NCI-H226 (cell line): ENCODE measurements at regions not wholly inside any gene's neighbourhood (a gene's known extent, or its start where the extent isn't known, plus 50 kb on each side); places are given as distances from the start of the nearest gene placed in this dataset.

ENCODE experiments used
- DNase-seq: peaks from one replicate; pipeline ENCODE4 v3.0.0-alpha.2; 2015

DNA sequence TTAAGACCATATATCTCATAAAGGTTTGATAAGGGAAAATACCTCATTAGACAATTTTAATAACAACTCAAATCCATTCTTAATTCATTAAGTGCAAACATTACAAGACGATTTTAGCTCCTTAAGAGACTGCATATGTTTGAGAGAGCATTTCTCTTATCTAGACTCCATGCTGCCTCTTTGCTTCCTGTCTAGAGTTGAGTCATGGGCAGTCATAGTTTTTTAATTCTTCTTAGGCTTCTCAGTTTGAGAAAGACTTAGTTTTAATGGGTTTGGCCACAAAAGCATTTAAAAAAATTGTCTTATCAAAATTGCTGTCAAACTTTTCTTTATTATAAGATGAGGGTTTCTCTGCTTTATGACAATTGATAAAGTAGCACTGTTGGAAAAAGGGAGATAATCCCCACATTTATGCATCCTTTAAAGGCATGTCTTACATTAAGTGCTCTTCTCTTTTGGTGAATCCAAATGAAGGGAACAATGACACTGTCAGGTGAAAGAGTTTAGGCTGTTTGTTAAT, 713.4 kb downstream of the PCDH18 start:
- DNase-seq = peak; percentile 49

- DNase-seq = no peak
Measured at GRCh38 chr4:136812100-136812880, 720.0 kb downstream of the PCDH18 start.

- no peak for DNase-seq
Measured at GRCh38 chr4:136811496-136812077, 720.7 kb downstream of the PCDH18 start.

DNA sequence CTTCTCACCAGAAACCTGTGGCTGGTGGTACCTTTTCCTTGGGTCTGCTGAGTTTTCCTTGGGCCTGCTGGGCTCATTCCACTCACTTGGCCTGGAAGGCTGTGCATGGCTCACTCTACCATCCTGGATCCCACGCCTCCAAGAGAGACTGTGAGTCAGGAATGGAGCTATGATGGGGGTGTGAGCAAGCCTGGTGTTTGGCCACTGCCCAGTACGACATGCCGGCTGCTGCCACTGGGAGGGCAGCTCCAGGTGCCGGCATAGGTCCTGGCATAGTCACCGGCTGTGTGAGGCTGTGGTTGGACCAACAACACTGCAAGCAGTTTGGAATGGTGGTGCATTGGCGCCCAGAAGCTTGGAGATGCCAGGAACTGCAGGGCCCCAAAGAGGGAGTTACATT, 721.7 kb downstream of the PCDH18 start:
- DNase-seq = no peak

DNA sequence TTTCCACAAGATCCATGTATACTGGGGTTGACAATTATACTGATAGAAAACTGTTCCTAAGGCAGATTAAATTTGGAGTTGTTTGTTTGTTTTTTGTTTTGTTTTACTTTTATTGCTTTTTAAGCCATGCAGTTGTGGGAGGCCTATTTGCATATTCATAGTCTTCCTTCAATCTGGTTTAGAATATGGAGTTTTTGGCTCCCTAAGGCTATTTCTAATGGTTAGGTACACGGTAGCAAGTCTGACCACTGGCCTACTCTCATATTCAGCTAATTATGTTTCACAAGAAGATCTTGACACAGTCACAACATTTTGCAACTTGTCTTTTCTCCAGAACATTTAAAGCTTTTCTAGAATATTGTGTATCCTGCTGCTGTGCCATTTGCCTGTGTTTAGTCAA, 725.5 kb downstream of the PCDH18 start:
- DNase-seq = no peak

GRCh38 chr4:136805617-136806016, 726.7 kb downstream of the PCDH18 start:
- DNase-seq = no peak

DNA sequence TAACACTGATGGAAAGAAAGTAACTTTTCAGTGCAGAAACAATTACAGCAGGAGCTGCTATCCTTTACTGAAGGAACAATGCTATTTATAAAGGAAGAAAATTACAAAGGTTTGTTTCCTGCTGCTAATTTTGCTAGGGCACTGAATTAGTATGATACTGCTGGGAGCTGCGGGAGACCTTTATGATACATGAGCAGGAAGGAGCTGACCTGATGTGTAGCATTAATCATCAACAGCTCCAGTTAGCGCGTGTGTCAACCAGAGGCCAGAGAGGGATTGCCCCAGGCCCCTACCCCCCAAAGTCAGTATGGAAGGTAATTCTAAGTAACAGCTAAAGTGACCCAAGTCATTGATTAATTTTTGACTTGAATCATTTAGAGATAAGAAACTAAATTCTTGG, 728.9 kb downstream of the PCDH18 start:
- DNase-seq = no peak

GRCh38 chr4:136800248-136800647, 732.0 kb downstream of the PCDH18 start:
- no peak for DNase-seq

- DNase-seq = no peak
Measured at GRCh38 chr4:136796953-136797352, 735.3 kb downstream of the PCDH18 start.

DNA sequence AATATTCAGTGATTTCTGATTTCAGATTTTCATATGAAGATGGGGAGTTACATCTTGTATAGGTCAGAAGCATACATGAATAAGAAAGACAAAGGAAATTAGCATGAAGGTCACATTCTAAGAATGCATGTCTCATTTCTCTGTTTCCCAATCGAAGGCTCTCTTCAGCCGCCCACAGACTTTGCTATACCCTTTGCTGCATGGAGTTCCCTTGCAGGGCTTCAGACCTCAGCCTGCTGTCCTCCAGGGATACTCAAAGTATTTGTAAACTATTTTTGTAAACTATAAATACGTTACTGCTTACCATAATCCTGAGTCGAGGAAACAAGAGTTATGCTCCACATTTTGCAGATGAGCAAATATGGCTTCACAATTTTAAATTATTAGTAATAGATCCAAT, 738.4 kb downstream of the PCDH18 start:
- no peak for DNase-seq

DNA sequence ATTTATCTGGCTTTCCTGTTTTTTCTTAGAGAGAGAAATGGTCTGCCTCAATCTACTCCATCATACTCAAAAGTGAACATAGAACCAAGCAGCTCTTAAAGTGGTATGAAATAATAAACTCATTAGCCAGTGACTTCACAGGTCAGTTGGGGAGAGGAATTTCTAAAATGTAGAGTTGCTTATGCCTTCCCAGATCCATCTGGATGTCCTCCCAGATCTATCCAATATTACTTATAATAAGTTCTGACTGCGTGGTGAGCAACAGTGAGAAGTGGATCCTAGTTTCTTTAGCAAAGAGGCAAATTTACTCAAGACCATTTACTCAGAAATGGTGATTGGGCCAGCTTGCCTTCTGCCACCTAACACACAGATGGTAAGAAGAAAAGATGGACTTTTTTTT, 748.0 kb downstream of the PCDH18 start:
- no peak for DNase-seq

GRCh38 chr4:136769717-136770116, 762.6 kb downstream of the PCDH18 start:
- no peak for DNase-seq

GRCh38 chr4:136768925-136769275, 763.4 kb downstream of the PCDH18 start:
- no peak for DNase-seq

DNA sequence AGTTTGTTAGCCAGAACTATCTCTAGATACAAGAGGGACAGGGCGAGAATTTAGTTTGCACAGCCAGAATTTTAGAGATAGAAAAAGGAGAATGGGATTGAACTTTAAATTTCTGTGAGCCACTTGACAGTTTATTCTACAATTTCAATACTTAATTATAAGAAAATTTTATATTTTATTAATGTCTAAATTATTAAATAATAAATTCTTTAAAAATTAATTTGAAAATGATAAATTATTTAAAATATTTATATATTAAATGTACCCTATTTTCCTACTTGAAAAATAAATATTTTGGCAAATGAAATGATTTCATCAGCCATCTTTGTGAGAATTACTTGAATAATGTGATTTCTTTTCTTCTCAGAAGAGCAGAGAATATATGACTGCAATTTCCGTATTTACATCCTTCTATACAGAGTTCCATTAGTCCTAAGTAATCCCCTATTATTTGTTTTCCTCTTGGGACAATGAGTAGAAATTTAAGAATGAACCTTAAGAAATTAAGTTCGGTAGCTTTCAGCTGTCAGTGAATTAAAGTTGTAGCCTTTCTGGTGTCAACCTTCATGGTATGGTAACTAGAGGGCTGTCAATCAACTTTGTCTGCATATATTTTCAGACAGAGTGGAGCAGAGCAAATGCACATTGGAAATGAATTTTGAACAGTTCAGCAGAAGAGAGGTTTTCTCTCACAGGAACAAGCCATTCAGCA, 763.9 kb downstream of the PCDH18 start:
- DNase-seq = no peak

DNA sequence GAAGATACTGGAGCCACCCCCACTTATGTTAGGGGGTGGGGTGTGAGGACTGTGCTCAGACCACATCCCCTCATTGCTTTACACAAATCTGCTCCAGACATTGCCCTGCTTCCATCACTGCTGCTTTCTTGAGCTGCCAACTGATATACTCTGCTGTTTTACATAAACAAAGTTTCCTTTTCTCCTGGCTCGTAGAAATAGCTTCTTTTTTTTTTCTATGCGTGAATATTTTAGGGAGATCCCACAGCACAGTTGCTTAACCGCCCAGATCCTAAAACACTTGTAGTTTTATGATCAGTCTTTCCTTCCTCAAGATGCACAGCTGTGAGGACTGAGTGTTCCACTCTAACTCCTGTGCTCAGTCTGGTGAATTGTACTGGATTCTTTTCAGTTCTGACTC, 768.4 kb downstream of the PCDH18 start:
- no peak for DNase-seq

DNA sequence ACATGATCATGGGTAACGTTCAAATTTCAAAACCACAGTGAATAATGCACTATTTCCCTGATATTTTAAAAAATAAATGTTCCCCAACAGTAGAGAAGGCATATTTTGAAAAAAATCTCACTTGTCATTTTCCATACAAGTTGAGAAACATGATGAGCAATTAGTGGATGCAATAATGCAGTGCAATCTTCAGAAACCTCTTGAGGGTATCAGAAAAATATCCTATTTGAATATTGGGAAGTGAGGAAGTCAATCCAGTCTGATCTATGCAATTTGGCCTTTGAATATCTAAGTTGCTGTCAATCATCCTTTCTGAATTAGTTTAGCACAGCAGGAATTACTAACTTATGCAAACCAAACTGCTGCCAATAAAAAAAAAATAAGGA, 776.8 kb downstream of the PCDH18 start:
- no peak for DNase-seq

- no peak for DNase-seq
Measured at GRCh38 chr4:136754810-136755530, 777.3 kb downstream of the PCDH18 start.

GRCh38 chr4:136751556-136751955, 780.7 kb downstream of the PCDH18 start:
- DNase-seq = no peak

DNA sequence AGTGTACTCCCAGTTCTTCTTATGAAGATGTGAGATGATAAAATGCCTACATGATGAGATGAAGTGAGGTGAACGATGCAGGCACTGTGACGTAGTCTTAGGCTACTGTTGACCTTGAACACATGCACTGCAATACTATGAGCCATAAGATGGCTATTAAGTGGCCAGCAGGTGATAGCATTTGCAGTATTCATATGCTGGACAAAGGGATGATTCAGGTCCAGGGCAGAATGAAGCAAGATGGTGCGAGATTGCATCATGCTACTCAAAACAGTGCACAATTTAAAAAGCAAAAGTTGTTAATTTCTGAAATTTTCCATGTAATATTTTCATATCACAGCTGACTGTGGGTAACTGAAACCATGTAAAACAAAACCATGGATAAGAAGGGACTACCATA, 781.4 kb downstream of the PCDH18 start:
- no peak for DNase-seq

GRCh38 chr4:136749989-136750388, 782.3 kb downstream of the PCDH18 start:
- no peak for DNase-seq

GRCh38 chr4:136748773-136749172, 783.5 kb downstream of the PCDH18 start:
- DNase-seq = no peak

DNA sequence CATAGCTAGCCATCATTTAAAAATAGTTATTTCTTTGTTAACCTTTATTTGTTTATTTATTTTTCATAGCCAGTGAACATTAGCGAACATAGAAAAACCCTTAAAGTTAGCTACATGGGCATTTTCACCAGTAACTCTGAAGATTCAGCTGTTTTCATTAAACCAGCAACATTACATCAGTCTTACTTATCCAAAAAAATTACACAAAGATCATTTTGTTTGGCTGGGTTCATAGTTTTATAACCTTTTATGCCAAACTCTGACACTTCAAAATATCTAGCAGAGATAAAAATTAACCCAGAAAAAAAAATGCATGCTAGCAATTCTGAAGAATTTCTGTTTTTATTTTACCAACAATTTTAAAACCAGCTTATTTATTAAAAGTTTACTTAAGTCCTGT, 784.1 kb downstream of the PCDH18 start:
- no peak for DNase-seq

- DNase-seq = no peak
Measured at GRCh38 chr4:136743238-136743637, 789.1 kb downstream of the PCDH18 start.
